Activated CD4-positive, CD25-positive, alpha-beta regulatory T cell treated with anti-CD3 and anti-CD28 coated beads, Interleukin-2, amount 50 U/mL, for 16 hours (primary cell): ENCODE measurements at regions not wholly inside any gene's neighbourhood (a gene's known extent, or its start where the extent isn't known, plus 50 kb on each side); places are given as distances from the start of the nearest gene placed in this dataset.
"Not testable (repeated sequence)": the region's sequence is repeated elsewhere in the genome, so short reads cannot be mapped to it uniquely, and the experiment has no call there.

ENCODE experiments used
- DNase-seq: peaks from one replicate; pipeline ENCODE4 v3.0.0-alpha.2; 2020; ENCODE audit warnings: low read depth, low spot score

DNA sequence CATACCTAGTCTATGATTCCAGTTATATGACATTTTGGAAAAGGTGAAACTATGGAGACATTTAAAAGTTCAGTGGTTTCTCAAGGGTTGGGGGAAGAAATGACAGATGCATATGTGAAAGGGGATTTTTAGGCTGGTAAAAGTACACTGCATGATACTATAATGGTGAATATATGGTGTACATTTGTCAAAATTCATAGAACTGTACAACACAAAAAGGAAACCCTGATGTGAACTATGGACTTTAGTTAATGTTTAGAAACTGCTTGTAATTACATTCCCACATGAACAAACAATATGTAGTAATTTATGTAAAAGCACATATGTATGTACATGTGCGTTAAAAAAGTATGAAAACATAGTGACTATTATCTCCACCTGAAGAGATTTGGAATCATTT is 907.3 kb upstream of the CITED2 start:
- no peak for DNase-seq

DNA sequence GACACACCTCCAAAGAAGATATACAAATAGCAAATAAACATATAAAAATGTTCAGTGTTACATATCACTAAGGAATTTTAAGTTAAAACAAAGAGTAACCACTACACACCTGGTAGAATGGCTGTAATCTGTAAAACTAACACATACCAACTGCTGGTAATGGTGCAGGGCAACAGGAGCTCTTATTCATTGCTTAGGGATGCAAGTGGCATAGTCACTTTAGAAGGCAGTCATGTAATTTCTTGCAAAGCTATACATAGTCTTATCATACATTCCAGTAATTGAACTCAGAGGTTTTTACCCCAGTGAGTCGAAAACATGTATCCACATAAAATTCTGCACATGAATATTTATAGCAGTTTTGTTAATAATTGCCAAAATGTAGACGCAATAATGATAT is 906.8 kb upstream of the CITED2 start:
- no peak for DNase-seq

DNA sequence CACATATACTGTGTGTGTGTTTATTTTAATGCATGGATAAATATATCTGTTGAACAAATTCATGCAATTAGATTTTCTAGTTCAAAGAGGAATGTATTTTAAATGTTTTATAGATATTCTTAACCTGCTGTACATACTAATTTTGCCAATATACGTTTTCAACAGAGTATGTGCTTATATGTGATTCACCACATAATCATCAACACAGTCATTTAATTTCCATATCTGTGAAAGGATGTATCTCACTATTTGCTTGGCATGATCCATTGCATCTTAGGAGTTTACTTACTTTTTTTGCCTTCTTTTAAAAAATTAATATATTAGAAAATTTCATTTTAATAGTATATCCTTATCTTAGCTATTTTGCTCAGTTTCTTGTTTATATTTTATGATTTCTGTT is 902.3 kb upstream of the CITED2 start:
- DNase-seq, result no peak

DNA sequence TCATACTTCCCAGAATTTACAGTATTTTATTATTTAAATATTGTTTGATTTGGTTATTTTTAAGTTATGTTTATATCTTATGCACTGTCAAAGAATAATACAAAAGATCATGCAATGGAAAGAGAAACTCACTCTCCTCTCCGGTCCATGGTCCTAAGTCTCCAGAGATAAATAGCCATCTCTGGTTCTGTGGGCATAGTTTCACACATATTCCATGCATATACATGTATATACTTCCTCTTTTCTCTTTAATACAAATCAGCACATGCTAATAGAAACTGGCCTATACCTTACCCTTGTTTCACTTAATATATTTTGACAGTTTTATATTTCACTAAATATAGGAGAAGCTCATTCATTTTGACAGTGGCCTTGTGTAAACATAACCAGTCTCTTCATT is 901.7 kb upstream of the CITED2 start:
- DNase-seq, result no peak

DNA sequence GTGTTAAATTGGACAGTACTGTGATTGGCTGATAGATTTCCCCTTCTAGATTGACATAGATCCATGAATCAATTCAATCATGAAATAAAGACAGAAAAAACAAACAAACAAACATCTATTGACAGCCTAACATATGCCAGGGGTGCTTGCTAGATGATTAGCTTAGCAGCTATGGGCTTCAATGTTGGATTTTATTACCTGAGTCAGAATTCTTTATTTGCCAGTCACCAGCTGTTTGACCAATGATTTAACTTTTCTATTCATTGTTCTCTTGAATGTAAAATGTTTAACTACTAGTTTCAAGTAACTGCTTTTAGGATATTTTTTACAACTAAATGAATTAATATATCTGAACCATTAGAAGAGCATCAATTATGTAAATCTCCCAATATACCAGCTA is 901.3 kb upstream of the CITED2 start:
- DNase-seq, result no peak

DNA sequence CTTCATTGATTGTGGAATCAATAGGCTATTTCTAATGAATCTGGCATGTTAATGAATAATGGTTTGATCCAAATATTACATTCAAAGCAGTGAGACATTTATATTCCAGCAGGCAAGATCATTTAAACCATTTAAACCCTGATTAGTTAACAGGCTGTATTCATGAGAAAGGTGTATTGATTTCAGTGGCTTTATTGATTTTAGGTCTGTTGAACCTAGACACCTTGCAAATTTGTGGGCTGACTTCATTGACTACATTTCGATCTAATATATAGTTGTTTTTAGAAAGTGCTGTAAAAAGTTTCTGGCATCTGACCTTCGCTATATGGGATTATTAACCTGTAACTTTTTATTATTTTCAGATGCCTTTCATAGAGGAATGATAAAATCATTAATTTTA is 900.1 kb upstream of the CITED2 start:
- DNase-seq, result no peak

DNA sequence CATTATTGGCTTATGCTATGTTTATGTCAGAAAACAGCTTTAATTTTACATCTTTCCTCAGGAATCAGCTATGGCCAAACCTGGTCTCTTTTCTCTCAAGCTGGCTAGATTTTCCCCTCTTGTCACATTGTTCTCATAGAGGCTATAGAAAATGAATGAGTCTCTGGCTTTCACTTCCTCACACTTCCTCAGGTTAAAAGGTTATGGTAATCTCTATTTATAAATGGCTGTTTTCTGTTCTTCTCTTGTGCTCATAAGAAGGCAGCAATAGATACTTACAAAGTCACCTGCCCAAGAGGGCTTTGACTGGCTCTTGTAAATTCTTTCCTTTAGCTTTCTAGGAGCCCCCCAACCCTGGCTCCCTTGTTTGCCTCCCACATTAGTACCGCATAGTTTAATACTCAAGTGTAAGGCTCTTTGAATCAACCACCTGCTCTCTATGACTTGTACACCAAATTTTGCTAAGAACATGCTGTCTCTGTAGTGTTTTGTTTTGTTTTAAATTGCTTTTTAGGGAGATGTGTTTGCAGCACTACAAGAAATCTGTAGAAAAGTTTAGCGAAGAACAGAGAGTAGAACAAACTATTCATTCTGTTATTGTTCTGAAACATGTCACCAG is 897.4 kb upstream of the CITED2 start:
- DNase-seq, result no peak

DNA sequence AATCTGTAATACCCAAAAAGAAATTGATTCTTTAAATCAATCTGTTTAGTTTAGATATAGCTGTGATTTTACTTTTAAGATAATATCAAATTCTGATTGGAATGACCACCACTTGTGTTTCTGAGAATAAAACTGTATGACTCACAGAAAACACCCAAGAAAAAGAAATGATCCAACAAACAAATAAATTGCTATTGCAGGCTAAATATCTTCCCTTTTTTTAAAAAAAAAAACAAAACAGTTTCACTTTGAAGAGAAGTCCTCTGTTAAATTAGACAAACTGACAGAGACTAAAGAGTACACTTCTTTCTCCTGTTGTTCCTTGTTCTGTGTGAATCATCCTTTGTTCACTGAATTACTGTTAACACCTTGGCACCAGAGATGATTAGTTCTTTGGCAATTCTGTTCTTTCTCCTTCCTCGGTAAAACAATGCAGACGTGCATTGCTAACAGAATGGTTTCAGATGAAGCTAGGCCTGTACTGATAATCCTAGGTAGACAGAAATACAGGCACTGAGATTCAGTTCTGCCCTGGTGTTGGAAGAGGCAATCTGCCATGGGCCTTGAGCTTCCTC is 895.2 kb upstream of the CITED2 start:
- no peak for DNase-seq

DNA sequence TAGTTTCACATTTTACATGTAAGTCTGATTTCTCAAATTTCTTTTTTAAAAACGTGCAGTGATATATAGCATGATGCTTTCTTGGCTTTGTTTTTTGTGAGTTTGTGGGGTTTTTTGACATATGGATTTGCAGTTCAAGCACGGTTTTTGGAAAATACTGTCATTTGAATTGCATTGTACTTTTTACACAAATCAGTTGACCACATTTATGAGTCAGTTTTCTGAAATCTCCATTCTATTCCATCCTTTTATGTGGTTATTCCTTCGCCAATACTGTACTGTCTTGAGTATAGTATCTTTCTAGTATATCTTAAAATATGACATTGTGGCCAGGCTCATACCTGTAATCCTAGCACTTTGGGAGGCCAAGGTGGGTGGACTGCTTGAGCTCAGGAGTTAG is 890.0 kb upstream of the CITED2 start:
- DNase-seq, result no peak

DNA sequence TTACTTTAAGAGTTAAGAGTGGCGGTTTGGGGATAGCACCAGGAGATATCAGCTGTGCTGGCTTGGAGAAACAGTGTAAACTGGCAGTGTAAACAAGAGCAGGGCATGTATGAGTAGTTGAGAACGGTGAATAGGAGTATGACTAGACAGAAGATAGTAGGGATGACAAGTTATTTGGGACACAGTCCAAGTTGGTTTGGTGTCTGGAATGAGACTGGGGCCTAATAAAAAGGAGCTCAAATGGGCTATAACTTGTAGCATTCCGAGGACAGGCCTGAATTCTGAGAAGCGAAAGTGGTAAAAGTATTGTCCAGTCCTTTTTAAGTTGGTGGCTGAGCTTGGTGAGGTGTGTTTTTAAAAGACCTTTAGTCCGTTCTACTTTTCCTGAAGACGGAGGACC is 883.9 kb upstream of the CITED2 start:
- DNase-seq, result not testable (repeated sequence)

DNA sequence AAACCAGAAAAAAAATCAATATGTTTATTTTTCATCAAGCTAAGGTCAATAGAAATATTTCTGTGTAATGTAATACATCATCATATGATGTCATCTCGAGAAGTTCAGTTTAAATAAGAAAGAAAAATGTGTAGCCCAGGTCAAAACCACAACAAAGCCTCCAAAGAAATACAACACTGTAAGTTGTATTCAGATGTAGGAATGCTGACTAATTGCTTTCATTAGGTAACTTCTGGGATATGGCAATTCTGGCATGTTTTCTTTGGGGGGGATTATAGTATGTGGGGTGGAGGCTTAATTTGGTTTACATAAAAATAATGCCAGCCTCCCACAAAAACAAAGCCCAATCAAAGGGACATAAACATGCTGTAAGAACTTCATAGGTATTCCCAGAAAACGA is 881.8 kb upstream of the CITED2 start:
- DNase-seq, result no peak

DNA sequence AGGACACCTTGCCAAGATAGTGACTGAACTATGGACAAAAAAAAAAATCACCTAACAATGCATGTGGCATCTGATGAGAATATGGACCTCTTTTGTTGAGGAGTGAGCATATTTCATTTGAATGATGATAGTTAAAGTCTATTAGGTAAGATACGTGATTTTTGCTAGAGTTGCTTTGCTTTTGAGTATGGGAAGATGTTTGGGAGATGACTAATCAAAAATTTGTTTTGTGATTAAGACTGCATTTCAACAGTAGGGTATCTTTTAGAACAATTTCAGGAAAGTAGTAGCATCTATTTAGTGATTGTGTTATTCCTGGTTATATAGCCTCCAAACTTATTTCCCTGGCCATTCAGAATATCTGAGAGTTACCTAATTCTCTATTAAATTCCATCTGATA is 878.6 kb upstream of the CITED2 start:
- no peak for DNase-seq

DNA sequence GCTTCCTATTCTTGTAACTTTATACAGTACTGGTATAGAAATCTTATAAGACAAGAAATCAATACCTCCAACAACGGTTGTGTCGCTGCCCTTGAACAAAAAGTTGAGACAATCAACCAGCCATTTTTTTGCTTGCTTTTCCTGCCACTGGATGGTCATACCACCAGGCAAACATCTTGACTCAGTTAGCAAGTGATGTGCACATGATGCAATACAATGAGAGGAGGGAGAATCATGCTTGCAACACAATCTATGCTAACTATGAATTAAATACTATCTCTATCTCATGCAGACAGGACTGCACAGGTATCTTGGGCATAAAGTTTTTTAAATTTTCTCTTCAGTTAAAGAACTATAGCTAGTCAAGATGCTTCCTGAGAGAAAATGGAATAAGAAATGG is 877.7 kb upstream of the CITED2 start:
- no peak for DNase-seq

DNA sequence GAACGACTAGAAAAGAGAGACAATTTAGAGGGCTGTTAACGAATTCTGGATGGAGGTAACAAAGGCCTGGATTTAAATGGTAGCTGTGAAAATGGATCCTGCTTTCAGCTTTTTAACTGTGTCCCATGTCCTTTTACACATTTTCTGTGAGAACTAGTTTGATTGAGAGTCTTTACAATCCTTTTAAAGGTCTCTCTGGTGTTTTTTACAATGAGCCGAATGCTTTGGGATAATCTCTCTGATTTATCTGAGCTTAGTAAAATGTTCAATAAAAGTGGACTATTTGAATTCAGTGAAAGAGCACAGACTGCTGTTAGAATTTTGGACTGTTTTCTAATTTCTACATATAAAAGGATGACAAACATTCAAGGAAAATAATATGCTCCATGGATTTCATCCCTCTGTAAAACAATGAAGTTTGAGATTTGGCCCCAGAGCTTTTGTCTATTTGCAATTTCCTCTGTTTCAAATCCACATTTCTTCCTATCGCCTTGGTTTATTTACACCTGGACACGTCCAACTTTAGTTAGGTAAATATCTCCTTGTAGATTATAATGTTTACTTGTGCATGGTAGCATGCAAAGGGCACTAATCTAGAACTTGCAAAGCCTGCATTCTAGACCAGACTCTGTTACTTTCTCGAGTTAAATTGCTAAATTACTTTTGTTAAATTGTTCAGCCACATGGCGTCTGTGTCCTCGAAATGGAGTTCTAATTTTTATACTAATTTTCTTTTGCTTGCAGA is 871.0 kb upstream of the CITED2 start:
- no peak for DNase-seq

DNA sequence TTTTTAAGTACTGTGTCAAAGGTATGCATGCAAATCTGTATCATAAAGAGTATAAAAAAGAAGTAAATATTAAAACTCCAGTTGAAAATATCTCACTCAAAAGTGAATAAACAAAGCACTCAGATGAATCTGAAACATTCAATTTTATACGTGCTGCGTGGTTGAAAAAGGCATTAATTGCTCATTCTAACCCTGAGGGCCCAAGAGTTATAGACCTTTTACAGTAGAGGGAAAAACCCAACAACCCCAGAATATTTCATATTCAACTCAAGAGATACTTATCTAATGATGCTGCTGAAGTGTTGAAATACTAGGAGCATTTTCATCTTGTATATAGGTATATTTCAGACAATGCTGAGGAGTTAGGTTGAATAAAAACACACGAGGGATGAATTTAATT is 862.8 kb upstream of the CITED2 start:
- no peak for DNase-seq

DNA sequence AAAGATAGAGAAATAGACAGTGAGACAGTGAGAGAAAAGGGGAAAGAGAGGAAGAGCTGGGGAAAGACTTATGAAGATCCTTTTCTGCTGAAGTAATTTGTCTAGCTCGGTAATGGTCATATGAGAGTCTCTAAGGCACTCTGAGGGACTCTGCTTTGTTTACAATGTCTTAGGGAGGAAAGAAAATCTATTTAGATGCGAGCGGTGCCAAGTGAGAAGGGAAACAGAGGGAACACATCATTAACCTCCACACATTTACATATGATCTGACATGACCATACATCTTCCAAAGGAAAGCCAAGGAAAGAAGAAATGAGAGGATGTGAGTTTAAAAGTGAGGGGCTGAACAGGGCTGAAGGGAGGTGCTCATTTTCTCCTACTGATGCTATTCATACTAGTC is 862.3 kb upstream of the CITED2 start:
- no peak for DNase-seq

DNA sequence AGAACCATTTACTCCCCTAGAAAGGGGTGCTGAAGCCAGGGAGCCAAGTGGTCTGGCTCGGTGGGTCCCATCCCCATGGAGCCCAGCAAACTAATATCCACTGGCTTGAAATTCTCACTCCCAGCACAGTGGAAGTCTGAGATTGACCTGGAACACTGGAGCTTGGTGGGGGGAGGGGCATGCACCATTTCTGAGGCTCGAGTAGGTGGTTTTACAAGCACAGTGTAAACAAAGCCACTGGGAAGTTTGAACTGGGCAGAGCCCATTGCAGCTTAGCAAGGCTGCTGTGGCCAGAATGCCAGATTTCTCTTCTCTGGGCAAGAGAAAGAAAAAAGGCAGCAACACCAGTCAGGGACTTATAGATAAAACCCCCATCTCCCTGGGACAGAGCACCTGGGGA is 855.8 kb upstream of the CITED2 start:
- DNase-seq, result no peak

DNA sequence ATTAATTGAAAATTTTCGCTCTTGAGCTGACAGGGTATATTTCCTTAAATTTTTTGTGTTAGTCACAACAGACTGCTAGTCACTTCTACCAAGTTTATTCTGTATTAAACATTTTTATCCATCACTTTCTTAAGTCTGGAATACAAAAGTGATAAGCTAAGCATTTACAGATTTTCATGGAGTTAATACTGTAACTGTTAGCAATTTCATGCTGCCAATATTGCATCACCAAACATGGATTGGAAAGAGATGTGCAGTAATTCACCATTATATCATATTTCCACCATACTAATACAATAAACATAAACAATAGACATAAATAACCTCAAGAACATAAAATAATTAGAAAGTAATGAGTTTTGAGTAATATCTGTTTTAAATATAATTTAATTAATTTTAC is 854.0 kb upstream of the CITED2 start:
- no peak for DNase-seq

DNA sequence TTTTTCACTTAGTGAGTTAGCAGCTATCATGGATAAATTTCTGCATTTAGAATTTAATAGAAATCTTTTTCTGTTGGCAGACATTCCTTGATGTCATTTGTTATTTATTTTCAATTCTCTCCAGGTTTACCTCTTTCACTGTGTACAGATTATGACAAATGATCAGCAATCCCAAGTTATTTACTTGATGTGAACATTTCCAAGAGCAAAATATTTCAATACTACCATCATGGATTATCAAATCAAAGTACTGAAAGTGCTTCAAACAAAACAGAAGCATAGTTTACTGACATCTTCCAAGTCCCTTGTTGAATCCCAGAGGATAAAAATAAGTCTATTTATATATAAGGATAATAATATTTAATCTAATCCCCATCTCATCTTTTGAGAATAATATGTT is 852.2 kb upstream of the CITED2 start:
- DNase-seq, result no peak

DNA sequence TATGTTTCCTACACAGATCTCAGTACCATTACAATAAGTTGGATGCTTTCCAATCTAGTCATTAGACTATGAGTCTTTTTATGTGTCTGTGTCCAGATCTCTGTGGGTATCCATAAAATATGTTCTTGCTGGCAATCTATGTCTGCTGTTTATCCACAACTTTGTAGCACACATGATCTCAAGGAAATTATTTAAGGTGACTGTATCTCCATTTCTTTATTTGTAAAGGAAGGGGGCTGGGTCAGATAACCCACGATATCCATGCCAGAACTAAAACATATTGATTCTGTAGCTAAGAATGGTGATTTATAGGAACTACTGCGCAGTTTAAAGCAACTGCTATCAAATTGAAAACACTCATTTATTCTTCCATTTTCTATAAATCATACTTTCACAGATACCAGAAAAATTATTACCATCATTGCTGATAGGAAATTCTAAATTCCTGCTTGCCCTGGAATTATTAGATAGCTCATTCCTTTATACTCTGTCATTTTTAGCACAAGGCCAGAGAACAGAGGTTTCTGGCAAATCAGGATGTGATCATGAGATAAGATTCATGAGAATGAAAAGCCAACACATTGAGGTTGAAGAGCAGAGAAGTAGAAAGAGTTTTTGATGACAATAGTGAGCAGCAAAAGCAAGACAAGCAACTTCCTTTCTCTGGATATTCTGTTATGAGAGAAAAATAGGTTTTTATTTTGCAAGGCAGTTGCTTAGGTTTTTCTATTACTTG is 851.4 kb upstream of the CITED2 start:
- no peak for DNase-seq

DNA sequence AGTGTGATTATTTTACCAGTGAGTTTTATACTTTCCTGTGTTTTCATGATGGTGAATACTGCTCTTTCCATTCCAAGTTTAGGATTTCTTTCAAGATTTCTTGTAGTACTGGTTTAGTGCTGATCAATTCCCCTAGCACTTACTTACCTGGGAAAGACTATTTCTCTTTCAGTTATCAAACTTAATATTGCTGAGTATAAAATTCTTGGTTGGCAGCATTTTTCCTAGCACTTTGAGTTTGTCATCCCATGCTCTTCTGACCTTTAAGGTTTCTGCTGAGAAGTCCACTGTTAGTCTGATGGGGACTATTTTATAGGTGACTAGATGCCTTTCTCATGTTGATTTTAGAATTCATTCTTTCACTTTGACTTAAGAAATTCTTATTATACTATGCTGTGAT is 842.8 kb upstream of the CITED2 start:
- no peak for DNase-seq

DNA sequence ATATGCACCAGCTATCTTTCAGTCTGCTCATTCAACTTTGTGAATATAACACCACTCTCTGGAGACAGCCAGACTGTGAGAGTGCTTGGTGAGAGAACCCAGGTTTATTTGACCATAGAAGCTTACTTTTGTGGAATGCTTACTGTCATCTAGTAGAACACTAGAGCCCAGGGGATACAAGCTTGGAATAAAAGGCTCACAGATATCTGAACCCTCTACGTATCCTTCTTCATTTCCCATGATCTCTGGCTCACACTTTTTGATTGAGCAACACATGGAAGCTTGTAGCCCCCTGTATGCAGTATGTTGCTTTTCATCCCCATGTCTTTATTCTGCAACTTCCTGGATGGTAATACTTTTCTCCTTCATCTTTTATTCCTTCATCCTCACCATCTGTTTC is 835.3 kb upstream of the CITED2 start:
- DNase-seq, result no peak

DNA sequence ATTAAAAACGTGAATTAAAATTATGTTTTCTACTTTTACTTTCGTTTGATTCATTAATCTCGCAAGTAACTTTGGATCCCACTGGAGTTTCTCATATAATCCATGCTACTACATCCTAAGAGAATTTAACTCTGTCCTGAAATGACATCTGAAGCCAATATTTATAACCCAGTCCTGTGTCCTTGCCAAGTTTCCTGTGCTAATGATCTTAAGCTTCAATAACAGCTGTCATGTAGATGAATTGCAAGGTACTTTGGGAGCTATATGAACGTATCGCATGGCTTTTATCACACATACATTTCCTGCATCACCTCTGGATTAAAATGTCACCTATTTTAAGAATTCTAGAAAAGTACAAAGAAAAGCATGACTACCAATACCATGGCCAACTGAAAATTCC is 833.8 kb upstream of the CITED2 start:
- DNase-seq, result no peak
